ENCODE measurements at regions not wholly inside any gene's neighbourhood (a gene's known extent, or its start where the extent isn't known, plus 50 kb on each side); places are given as distances from the start of the nearest gene placed in this dataset.

DNA sequence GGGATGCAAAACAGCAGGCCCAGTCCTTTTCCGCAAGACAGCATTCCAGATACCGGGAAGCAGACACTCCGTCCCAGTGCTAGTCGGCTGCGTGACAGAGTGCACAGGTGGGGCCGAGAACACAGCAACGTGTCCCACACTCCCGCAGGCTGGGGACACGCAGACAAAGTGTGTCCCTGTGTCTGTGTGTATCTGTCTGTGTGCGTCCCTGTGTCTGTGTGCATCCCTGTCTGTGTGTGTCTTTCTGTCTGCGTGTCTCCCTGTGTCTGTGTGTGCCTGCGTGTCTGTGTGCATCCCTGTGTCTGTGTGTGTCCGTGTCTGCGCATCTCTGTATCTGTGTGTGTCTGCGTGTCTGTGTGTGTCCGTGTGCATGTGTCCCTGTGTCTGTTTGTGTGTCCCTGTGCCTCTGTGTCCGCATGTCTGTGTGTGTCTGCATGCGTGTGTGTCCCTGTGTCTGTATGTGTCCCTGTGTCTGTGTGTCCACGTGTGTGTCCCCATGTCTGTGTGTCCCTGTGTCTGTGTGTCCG, 137.0 kb downstream of the MRPL36 start:
- Histone ChIP-seq H3F3A (replicated peaks; ENCODE audit: insufficient read depth) (no peaks in the 10 kb centered on the region), H2AFZ (ENCODE audit: low read depth) (no peak overlapping the region), H3K27me3 (ENCODE audit: insufficient read depth) (peaks cover 81% of the 10 kb centered on the region), H4K20me1 (ENCODE audit: insufficient read depth) (no peaks in the 10 kb centered on the region), H3K4me2 (no peak overlapping the region), H3K27ac (ENCODE audit: low read depth in 2 of 2, low read length in 1 of 2) (no peak overlapping the region), H3K9ac (no peak overlapping the region), H3K9me3 (no peaks in the 10 kb centered on the region), H3K4me3 (ENCODE audit: low read depth in 2 of 2, low read length in 1 of 2) (no peak overlapping the region), H3K4me1 (ENCODE audit: control insufficient read depth in 1 of 2, insufficient read depth in 2 of 2, low read depth in 1 of 2, low read length in 1 of 2) (no peaks in the 10 kb centered on the region; a peak in 1 of 4 replicates), H3K79me2 (ENCODE audit: insufficient read depth) (no peaks in the 10 kb centered on the region), H3K9me2 (no peaks in the 10 kb centered on the region), H3K36me3 (replicated peaks in 1 of 2; ENCODE audit: control insufficient read depth in 1 of 2, insufficient read depth in 2 of 2, low read length in 1 of 2) (no peaks in the 10 kb centered on the region)
- ChIA-PET POLR2A (no interaction called here), CTCF (interaction anchor here (2.4 kb wide), 1 partner anchor 18 kb away, joined by 10 read pairs; no protein-coding TSS in a partner anchor)
- 24% methylated on average over 17 of the region's 20 CpGs for WGBS (ENCODE audit: low lambda C conversion rate)
- DNase-seq = no peak
- TF ChIP-seq, protein P1, sequence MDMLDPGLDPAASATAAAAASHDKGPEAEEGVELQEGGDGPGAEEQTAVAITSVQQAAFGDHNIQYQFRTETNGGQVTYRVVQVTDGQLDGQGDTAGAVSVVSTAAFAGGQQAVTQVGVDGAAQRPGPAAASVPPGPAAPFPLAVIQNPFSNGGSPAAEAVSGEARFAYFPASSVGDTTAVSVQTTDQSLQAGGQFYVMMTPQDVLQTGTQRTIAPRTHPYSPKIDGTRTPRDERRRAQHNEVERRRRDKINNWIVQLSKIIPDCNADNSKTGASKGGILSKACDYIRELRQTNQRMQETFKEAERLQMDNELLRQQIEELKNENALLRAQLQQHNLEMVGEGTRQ (IDR thresholded peaks at IDR 0.05; ENCODE audit: borderline replicate concordance, low read depth, low read length) = no peak
- TF ChIP-seq SIN3A (IDR thresholded peaks at IDR 0.05; ENCODE audit: borderline replicate concordance, low read depth, low read length) = no peak
- TF ChIP-seq RXRA (IDR thresholded peaks at IDR 0.05; ENCODE audit: borderline replicate concordance, low read depth) = no peak

DNA sequence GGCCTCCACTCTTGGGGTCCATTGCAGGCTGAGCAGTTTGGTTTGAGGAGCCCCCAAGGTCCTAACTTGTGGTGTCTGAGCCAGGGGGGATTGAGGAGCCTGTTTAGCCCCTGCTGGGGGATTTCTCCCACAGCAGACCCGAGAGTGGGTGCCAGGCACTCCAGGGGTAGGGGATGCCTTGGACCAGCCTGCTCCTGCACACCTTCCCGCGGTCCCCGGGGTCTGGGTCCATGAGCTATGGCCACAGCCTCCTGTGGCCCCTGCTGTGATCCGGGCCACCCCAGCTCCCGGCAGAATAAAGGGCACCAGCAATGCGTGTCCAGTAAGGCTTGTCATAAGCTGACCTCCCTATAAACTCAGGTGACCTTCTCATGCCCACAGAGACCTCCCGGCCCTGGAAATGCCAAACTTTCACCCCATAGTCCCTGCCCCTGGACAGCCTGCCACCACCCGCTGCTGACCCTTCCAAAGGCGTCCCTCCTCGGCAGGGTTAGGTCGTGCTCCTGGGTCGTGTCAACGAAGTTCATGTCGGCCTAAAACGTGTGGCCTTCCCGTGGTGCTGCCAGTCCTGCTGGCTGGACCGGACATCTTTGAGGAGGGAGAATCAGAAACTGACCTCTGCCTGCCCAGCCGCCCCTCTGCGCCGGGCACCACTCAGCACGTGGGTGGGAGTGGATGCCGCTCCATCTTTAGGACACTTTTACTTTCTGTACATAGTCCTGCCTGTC, 137.6 kb downstream of the MRPL36 start:
- no peak overlapping the region for H3K27ac ChIP-seq (ENCODE audit: low read depth in 2 of 2, low read length in 1 of 2)
- DNase-seq = no peak
- CTCF ChIA-PET = interaction anchor here (2.4 kb wide), 1 partner anchor 17 kb away, joined by 10 read pairs; no protein-coding TSS in a partner anchor

More for the DNA sequence above, 137.6 kb downstream of the MRPL36 start:
- Histone ChIP-seq H3F3A (replicated peaks; ENCODE audit: insufficient read depth) (no peaks in the 10 kb centered on the region), H3K4me1 (ENCODE audit: control insufficient read depth in 1 of 2, insufficient read depth in 2 of 2, low read depth in 1 of 2, low read length in 1 of 2) (no peaks in the 10 kb centered on the region; a peak in 1 of 4 replicates), H3K9ac (no peak overlapping the region), H3K9me3 (no peaks in the 10 kb centered on the region), H3K4me3 (ENCODE audit: low read depth in 2 of 2, low read length in 1 of 2) (no peak overlapping the region), H3K79me2 (ENCODE audit: insufficient read depth) (no peaks in the 10 kb centered on the region), H2AFZ (ENCODE audit: low read depth) (no peak overlapping the region), H3K27me3 (ENCODE audit: insufficient read depth) (peaks cover 86% of the 10 kb centered on the region), H3K36me3 (replicated peaks in 1 of 2; ENCODE audit: control insufficient read depth in 1 of 2, insufficient read depth in 2 of 2, low read length in 1 of 2) (no peaks in the 10 kb centered on the region), H3K9me2 (no peaks in the 10 kb centered on the region), H3K4me2 (no peak overlapping the region), H4K20me1 (ENCODE audit: insufficient read depth) (no peaks in the 10 kb centered on the region)
- POLR2A ChIA-PET = no interaction called here
- TF ChIP-seq GABPA (IDR thresholded peaks at IDR 0.05; ENCODE audit: low read depth) = no peak
- TF ChIP-seq POLR2AphosphoS5 (IDR thresholded peaks at IDR 0.05; ENCODE audit: low read depth, low read length) = no peak
- no peak for TF ChIP-seq RAD21 (IDR thresholded peaks at IDR 0.05; ENCODE audit: low read length)
- no peak for TF ChIP-seq NFIC (IDR thresholded peaks at IDR 0.05; ENCODE audit: borderline replicate concordance)
- TF ChIP-seq, protein P2, sequence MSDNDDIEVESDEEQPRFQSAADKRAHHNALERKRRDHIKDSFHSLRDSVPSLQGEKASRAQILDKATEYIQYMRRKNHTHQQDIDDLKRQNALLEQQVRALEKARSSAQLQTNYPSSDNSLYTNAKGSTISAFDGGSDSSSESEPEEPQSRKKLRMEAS (IDR thresholded peaks at IDR 0.05; ENCODE audit: low read depth) = no peak
- TF ChIP-seq, protein P1 (IDR thresholded peaks at IDR 0.05; ENCODE audit: borderline replicate concordance, low read depth, low read length) = no peak
- no peak for TF ChIP-seq CHD2 (IDR thresholded peaks at IDR 0.05; ENCODE audit: low read length, partially characterized antibody)
- TF ChIP-seq, protein P3, sequence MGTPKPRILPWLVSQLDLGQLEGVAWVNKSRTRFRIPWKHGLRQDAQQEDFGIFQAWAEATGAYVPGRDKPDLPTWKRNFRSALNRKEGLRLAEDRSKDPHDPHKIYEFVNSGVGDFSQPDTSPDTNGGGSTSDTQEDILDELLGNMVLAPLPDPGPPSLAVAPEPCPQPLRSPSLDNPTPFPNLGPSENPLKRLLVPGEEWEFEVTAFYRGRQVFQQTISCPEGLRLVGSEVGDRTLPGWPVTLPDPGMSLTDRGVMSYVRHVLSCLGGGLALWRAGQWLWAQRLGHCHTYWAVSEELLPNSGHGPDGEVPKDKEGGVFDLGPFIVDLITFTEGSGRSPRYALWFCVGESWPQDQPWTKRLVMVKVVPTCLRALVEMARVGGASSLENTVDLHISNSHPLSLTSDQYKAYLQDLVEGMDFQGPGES (IDR thresholded peaks at IDR 0.05; ENCODE audit: low read depth, low read length) = no peak
- no peak for TF ChIP-seq MEF2A (IDR thresholded peaks at IDR 0.05; ENCODE audit: borderline replicate concordance, low read depth)
- TF ChIP-seq FOXM1 (IDR thresholded peaks at IDR 0.05; ENCODE audit: low read depth) = no peak
- TF ChIP-seq RCOR1 (IDR thresholded peaks at IDR 0.05; ENCODE audit: low read length) = no peak
- TF ChIP-seq, protein P4, sequence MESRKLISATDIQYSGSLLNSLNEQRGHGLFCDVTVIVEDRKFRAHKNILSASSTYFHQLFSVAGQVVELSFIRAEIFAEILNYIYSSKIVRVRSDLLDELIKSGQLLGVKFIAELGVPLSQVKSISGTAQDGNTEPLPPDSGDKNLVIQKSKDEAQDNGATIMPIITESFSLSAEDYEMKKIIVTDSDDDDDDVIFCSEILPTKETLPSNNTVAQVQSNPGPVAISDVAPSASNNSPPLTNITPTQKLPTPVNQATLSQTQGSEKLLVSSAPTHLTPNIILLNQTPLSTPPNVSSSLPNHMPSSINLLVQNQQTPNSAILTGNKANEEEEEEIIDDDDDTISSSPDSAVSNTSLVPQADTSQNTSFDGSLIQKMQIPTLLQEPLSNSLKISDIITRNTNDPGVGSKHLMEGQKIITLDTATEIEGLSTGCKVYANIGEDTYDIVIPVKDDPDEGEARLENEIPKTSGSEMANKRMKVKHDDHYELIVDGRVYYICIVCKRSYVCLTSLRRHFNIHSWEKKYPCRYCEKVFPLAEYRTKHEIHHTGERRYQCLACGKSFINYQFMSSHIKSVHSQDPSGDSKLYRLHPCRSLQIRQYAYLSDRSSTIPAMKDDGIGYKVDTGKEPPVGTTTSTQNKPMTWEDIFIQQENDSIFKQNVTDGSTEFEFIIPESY (IDR thresholded peaks at IDR 0.05; ENCODE audit: borderline replicate concordance, low read depth) = no peak
- WGBS (ENCODE audit: low lambda C conversion rate) = 40% methylated on average over 15 of the region's 23 CpGs
